Transverse colon (tissue), 4 donors: ENCODE measurements at regions not wholly inside any gene's neighbourhood (a gene's known extent, or its start where the extent isn't known, plus 50 kb on each side); places are given as distances from the start of the nearest gene placed in this dataset.

Experiments
- CTCF ChIP-seq, 5 experiments: fragments of 200-600 bp in 3 of 5; fragments of 450-650 bp in 2 of 5; sonication (generic) in 3 of 5; IDR thresholded peaks; 1 replicate in 2 of 5; 2 replicates in 3 of 5; pipeline ENCODE4 v1.5.1; 2016 to 2017; ENCODE audit warnings: antibody characterized with exemption in 5 of 5, inconsistent platforms in 3 of 5, mild to moderate bottlenecking in 2 of 5, moderate library complexity in 1 of 5
- EP300 ChIP-seq: sonication (generic); formaldehyde crosslinking; IDR thresholded peaks from one replicate; pipeline ENCODE4 v1.6.1; 2017; ENCODE audit warnings: antibody characterized with exemption, low read depth
- POLR2A ChIP-seq: fragments of 450-650 bp; IDR thresholded peaks from one replicate; pipeline ENCODE4 v1.6.1; 2016; ENCODE audit warnings: antibody characterized with exemption, mild to moderate bottlenecking, moderate library complexity
- POLR2AphosphoS5 ChIP-seq, 3 donors: sonication (generic); formaldehyde crosslinking; IDR thresholded peaks; one replicate each; pipeline ENCODE4 v1.6.1; 2016; ENCODE audit warnings: antibody characterized with exemption in 3 of 3

- no peak for TF ChIP-seq CTCF (IDR thresholded peaks at IDR 0.05)
- TF ChIP-seq POLR2AphosphoS5 (IDR thresholded peaks at IDR 0.05), result no peak
- no peak for TF ChIP-seq POLR2A
- TF ChIP-seq EP300, result no peak
Observed at GRCh38 chr17:6903326-6903900, 71.9 kb upstream of the TEKT1 start.
